HG03460 (cell line): ENCODE measurements at regions not wholly inside any gene's neighbourhood (a gene's known extent, or its start where the extent isn't known, plus 50 kb on each side); places are given as distances from the start of the nearest gene placed in this dataset.

Source experiments
- ATAC-seq: cut with Tn5 transposase; IDR thresholded peaks from one replicate; pipeline ENCODE4 v1.9.1; 2021; ENCODE audit not compliant: unreplicated experiment

- ATAC-seq: no peak
These were observed 116.3 kb downstream of the RPL22L1 start for GRCh38 chr3:170753421-170754310.

DNA sequence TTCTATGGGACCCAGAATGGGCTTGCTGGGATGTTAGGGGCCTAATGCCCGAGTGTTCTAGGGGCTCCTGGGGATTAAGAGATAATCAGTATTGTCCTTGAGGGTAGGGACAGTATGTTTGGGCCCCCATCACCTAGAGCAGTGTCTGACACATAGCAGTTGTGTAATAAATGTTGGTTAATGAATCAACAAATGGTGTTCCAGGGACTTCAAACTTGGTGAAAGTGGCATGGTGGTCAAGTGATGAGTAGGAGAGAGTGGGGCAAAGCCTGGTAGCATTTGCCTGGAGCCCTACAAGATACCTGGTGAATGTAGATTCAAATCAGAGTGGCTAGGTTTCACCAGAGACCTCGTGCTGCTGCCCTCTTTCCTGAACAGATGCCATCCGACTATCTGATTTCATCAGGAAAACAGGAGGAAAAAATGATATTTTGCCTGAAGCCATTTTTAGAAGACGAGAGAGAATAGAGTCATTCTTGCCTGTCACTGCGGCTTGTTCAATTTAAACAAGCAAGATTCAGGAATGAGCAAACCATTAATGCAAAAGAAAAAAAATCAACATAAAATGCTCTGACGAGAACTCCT is 117.3 kb downstream of the RPL22L1 start:
- ATAC-seq: no peak

- no peak for ATAC-seq
These were observed 118.1 kb downstream of the RPL22L1 start for GRCh38 chr3:170751899-170752293.

GRCh38 chr3:170751083-170751898 is 118.7 kb downstream of the RPL22L1 start:
- no peak for ATAC-seq

DNA sequence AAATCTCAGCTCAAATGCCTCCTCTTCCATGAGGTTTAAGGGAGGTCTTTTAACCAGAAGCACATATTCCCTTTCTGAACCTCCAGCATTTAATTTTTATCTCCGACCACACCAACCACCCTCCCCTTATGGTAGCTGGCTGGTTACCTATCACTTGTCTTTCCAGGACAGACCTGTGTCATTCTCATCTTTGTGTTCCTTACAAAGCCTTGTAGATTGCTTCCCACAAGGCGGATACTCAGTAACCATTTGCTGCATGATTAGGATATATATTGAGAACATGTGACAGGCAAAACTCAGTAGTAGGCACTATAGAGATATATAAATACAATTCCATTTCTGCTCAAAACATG is 119.5 kb downstream of the RPL22L1 start:
- ATAC-seq: no peak

DNA sequence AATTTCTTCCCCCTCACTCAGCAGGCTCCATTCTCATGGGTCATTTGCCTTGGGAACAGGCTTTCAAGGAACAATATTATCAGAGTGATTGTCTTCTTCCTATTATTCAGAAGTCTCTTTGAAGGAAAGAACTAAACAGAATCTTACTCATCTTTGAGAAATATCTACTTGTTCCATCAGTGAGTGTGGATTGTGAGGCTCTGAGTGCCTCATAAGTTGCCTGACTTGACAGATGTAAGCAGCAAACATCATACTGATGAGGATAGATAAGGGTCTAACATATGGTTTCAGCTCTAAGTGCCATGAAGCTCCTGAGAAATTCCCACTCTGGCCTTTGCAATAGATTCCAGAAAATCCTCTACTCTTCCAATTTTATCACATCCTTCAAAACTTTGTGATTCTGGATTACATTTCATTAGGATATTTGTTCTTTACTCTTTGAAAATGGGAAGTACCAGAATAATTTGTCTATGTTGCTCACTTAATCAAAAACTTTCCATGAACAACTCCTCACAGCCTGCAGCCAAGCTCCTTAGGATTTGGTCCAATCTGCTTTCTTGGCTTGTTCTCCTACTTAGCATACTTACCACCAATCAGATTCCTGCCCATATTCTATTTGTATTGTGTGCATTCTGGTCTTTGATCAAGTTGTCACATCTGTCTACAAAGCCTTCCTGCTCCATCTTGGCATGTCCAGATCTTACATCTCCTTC is 120.1 kb downstream of the RPL22L1 start:
- ATAC-seq: no peak

GRCh38 chr3:170749185-170749584 is 120.8 kb downstream of the RPL22L1 start:
- no peak for ATAC-seq

DNA sequence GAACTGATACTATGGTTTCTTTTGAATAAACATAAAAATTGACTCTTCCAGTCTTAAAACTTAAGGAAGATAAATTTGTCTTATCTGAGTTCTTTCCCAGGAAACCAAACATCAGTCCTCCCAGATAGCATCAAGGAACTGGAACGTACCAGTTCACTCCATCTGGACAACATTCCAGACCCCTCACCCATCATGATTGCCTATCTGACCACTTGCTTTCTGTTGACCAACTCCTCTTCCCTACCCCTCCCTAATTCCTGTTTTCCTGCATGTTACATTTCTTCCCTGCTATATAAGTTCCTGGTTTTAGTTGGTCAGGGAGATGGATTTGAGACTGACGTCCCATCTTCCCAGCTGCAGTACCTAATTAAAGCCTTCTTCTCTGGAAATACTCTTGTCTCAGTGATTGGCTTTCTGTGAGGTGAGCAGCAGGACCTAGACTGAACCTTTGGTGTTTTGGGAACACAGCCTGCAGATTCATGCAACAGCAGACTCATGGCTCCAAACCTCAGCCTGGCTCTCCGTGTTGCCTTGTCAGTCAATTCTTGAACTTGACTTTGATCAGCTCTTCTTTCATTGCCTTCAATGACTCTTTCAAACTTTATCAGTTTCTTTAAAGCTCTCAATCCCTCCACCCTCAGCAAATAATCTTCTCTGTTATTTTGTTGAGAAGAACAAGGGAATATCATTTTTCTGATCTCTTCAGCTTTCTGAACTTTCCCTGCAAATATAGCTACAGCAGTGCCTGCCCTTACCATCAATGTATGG is 123.6 kb downstream of the RPL22L1 start:
- no peak for ATAC-seq

DNA sequence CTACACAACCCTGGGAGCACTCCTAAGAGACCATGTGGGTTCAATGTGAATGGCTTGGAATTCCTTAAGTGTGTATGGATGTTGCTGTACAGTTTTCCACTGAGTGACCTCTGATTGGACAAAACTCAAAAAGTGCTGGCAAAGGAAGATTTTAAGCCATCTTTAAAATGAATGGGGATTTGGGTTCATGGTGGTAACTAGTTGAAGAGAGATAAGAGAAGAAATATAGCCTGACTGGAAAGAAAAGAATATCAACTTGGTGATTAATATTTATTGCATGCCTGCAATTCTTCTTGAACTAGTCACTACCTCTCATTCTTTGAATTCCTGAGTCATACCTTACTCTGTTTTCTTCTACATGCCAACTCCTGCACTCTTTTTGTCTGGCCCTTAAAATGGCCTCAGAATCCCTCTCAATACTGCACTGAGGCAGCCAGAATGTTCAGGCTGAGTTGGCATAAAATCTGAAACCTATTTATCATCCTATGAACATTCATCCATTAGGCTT is 124.7 kb downstream of the RPL22L1 start:
- ATAC-seq: no peak

DNA sequence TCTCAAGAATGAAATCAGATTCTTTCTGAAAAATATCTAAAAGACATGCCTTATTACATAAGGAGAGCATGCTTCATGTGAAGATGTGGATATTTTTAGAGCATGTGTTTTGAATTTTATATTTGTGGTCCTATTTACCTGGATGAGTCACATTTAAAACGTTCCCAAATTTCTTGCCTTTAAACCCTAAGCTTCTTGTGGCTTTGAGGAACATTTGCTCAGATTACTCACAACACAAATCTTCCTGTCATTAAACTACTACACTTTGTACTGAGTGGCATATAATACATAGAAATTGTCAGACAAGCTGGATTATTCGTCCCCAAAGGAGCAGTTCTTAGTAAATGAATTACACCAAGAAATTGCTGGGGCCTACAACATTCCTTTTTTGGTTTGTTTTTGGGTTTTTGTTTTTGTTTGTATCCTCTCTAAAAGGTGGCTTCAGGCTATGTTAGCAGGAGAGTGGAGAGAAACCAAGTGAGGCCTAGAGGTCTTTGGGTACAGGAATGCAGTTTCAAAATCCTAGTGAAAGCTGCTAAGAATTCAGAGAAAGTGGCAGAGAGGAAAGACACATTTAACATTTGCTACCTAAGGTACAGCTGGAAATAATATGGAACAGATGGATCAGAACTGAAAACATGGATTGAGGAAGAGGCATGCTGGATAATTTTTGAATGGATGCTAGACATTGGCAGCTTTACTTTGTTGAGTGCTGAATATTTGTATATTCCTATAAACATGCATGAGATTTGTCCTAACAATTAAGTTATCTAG is 128.1 kb downstream of the RPL22L1 start:
- ATAC-seq: no peak

DNA sequence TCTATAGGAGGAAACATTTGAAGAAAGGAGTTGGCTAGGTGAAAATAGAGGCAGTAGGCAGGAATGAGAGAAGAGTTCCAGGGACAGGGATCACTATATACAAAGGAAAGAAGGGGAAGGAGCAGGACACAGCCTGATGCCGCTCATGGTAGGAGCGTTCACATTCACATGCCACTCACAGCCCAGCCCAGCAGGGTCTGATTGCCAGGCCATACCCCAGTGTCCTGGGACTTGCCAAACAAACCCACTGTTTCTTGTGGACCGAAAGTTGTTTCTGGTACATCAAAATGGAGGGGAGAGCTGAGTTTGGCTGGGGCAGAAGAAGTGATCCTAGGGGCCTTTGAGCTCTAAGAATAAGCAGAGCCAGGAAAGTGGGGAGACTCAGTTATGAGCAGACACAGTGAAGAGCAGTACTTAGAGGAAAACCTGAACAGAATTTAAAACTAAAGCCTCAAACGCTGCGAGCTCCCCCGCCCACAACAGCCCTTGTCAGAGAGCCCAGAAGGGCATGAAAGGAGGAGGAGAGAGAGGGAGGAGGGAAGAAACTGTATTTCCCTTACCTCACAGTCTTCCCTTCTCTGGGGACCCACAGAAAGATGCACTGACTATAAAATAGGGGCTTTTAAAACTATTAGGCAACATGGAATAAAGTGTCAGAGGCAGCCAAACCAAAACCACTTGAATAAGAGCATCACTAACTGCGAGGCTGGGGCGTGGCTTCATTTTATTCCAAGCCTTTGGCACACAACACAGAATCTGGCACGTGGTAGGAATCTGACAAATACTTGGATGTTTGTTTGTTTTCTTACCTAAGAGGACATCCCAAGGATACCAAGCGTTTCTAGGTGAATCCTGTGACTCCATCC is 129.0 kb downstream of the RPL22L1 start:
- no peak for ATAC-seq

- no peak for ATAC-seq
These were observed 129.7 kb downstream of the RPL22L1 start for GRCh38 chr3:170740285-170740684.

- no peak for ATAC-seq
These were observed 130.6 kb downstream of the RPL22L1 start for GRCh38 chr3:170739410-170739809.

DNA sequence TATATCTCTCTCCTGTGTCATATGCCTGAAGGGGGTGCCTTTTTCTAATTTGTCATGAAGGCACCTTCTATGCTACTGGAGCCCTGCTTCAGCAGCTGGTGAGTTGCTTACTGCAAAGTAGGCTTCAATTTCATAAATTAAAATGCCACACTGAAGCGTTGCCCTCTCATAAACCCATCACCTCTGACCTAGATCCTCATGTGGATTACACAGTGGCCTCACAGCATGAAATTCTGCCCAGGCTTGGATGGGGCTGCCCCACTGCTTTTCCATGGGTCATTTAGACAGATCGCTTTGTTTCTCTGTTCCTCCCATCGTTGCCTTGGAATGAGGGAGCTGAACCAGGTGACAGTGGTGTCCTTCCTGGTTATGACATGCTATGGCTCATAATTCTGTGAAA is 131.2 kb downstream of the RPL22L1 start:
- ATAC-seq: no peak

DNA sequence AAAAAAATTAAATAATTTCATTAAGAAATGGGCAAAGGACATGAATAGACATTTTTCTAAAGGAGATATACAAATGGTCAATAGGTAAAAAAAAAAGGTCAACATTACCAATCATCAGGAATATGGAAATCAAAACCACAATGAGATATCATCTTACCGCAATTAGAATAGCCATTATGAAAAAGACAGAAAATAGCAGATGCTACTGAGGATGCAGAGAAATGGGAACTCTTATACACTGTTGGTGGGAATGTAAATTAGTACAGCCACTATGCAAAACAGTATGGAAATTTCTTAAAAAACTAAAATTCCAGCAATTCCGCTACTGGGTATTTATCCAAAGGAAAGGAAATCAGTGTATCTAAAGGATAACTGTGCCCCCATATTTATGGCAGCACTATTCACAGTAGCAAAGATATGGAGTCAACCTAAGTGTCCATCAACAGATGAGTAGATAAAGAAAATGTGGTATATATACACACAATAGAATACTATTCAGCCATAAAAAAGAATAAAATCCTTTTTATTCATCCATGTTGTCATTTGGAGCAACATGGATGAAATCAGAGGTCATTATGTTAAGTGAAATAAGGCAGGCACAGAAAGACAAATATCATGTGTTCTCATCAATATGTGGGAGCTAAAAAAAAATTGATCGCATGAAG is 132.4 kb downstream of the RPL22L1 start:
- ATAC-seq: no peak

- ATAC-seq: no peak
These were observed 134.2 kb downstream of the RPL22L1 start for GRCh38 chr3:170735821-170736220.

- ATAC-seq: no peak
These were observed 135.3 kb downstream of the RPL22L1 start for GRCh38 chr3:170734735-170735065.

GRCh38 chr3:170734043-170734734 is 135.8 kb downstream of the RPL22L1 start:
- no peak for ATAC-seq
